ENCODE measurements at regions not wholly inside any gene's neighbourhood (a gene's known extent, or its start where the extent isn't known, plus 50 kb on each side); places are given as distances from the start of the nearest gene placed in this dataset.

GRCh38 chr12:111310076-111310870, 58.6 kb downstream of the PHETA1 start:
- no peak for TF ChIP-seq CTCF (IDR thresholded peaks at IDR 0.05; ENCODE audit: low read depth, low read length, missing control alignments)
- in situ Hi-C loops (cut with HindIII; ENCODE audit: low pct_ligation_motif_present, low sequenced_read_pairs) = no loop called here

GRCh38 chr12:111309584-111309983, 59.3 kb downstream of the PHETA1 start:
- in situ Hi-C loops (cut with HindIII; ENCODE audit: low pct_ligation_motif_present, low sequenced_read_pairs) = no loop called here
- no peaks in the 10 kb centered on the region for H3K36me3 ChIP-seq (replicated peaks)
- no peak overlapping the region for H3K4me3 ChIP-seq (ENCODE audit: low read depth, low read length)
- H3K27me3 ChIP-seq (replicated peaks) = no peaks in the 10 kb centered on the region
- no peak overlapping the region for H3K27ac ChIP-seq
- DNase-seq = no peak
- TF ChIP-seq CTCF (IDR thresholded peaks at IDR 0.05; ENCODE audit: low read depth, low read length, missing control alignments) = no peak

More at GRCh38 chr12:111310076-111310870, 58.6 kb downstream of the PHETA1 start:
- no peaks in the 10 kb centered on the region for H3K36me3 ChIP-seq (replicated peaks)
- no peak overlapping the region for H3K27ac ChIP-seq
- H3K4me3 ChIP-seq (ENCODE audit: low read depth, low read length) = no peak overlapping the region
- no peaks in the 10 kb centered on the region for H3K27me3 ChIP-seq (replicated peaks)
- DNase-seq = no peak

GRCh38 chr12:111308473-111308872, 60.4 kb downstream of the PHETA1 start:
- no peak for TF ChIP-seq CTCF (IDR thresholded peaks at IDR 0.05; ENCODE audit: low read depth, low read length, missing control alignments)
- in situ Hi-C loops (cut with HindIII; ENCODE audit: low pct_ligation_motif_present, low sequenced_read_pairs) = no loop called here
- Histone ChIP-seq H3K27ac (no peak overlapping the region), H3K27me3 (replicated peaks) (no peaks in the 10 kb centered on the region), H3K4me3 (ENCODE audit: low read depth, low read length) (no peak overlapping the region), H3K36me3 (replicated peaks) (no peaks in the 10 kb centered on the region)
- no peak for DNase-seq

- DNase-seq = peak; percentile 20
- Histone ChIP-seq H3K27me3 (replicated peaks) (no peaks in the 10 kb centered on the region), H3K36me3 (replicated peaks) (no peaks in the 10 kb centered on the region), H3K4me3 (ENCODE audit: low read depth, low read length) (no peak overlapping the region), H3K27ac (no peak overlapping the region)
- in situ Hi-C loops (cut with HindIII; ENCODE audit: low pct_ligation_motif_present, low sequenced_read_pairs) = no loop called here
- TF ChIP-seq CTCF (IDR thresholded peaks at IDR 0.05; ENCODE audit: low read depth, low read length, missing control alignments) = peak; percentile 87
Measured at GRCh38 chr12:111304642-111305071, 64.2 kb downstream of the PHETA1 start.

- in situ Hi-C loops (cut with HindIII; ENCODE audit: low pct_ligation_motif_present, low sequenced_read_pairs) = no loop called here
- no peak overlapping the region for H3K27ac ChIP-seq
- TF ChIP-seq CTCF (IDR thresholded peaks at IDR 0.05; ENCODE audit: low read depth, low read length, missing control alignments) = no peak
- no peaks in the 10 kb centered on the region for H3K27me3 ChIP-seq (replicated peaks)
- no peaks in the 10 kb centered on the region for H3K36me3 ChIP-seq (replicated peaks)
- DNase-seq = no peak
- H3K4me3 ChIP-seq (ENCODE audit: low read depth, low read length) = no peak overlapping the region
Measured at GRCh38 chr12:111303531-111303930, 65.4 kb downstream of the PHETA1 start.

Measured in brain microvascular endothelial cell (primary cell).